ENCODE measurements at regions not wholly inside any gene's neighbourhood (a gene's known extent, or its start where the extent isn't known, plus 50 kb on each side); places are given as distances from the start of the nearest gene placed in this dataset.
"Not testable (repeated sequence)": the region's sequence is repeated elsewhere in the genome, so short reads cannot be mapped to it uniquely, and the experiment has no call there.

GRCh38 chr4:130037866-130038265 lies 941.9 kb downstream of the C4orf33 start:
- FAIRE-seq; H3K9me3 ChIP-seq; CTCF ChIA-PET; H3K4me3 ChIP-seq; H3K4me2 ChIP-seq; POLR2A ChIA-PET; DNase-seq (ENCODE audit: low read depth in 1 of 2, low spot score in 1 of 2); ATAC-seq; H3K4me1 ChIP-seq; H3K27ac ChIP-seq: not testable (repeated sequence)
- 72% methylated on average over 8 of the region's 13 CpGs for WGBS (ENCODE audit: missing lambda C conversion rate)

DNA sequence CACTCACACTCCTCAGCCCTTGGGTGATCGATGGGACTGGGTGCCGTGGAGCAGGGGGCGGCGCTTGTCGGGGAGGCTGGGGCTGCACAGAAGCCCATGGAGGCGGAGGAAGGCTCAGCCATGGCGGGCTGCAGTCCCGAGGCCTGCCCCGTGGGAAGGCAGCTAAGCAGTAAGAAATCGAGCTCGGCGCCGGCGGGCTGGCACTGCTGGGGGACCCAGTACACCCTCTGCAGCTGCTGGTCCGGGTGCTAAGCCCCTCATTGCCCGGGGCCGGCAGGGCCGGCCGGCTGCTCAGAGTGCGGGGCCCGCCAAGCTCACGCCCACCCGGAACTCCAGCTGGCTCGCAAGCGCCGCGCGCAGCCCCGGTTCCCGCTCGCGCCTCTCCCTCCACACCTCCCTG lies 942.6 kb downstream of the C4orf33 start:
- POLR2A ChIA-PET; DNase-seq (ENCODE audit: low read depth in 1 of 2, low spot score in 1 of 2); H3K27ac ChIP-seq; H3K4me2 ChIP-seq; H3K4me3 ChIP-seq; H3K4me1 ChIP-seq; H3K9me3 ChIP-seq; CTCF ChIA-PET; FAIRE-seq; ATAC-seq: not testable (repeated sequence)
- WGBS (ENCODE audit: missing lambda C conversion rate): no CpG with 5 or more reads among the region's 32 CpGs

DNA sequence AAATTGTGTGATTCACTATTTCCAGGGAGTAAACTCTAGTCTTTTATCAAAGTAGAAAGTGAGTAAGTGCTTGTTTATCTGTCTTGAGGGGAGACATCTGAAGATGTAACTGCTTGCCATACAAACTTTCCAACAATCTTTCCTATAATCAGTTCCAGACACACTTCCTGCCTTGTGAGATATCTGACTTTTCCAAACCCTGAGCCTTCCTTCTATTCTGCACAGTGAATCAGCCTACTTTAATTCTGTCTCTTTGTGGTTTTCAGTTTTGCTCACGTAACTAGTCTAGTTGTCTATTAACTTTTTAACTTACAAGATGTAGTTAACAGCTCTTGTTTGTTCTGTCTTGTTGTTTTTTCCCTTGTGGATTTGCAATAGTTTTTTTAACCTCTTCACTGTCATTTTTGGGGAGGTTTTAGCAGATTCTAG lies 947.8 kb downstream of the C4orf33 start:
- Histone ChIP-seq H3K27ac (no peak overlapping the region), H3K4me1 (0 out of 3 replicates have a peak, but pooled peaks cover 7% of the 10 kb centered on the region), H3K4me2 (peak overlapping the region; percentile 47; the same call in 2 of the 3 replicates), H3K9me3 (no peaks in the 10 kb centered on the region), H3K4me3 (no peak overlapping the region)
- TF ChIP-seq EHF (CRISPR knock-in tag; IDR thresholded peaks at IDR 0.05) (no peak), HOXA7 (CRISPR knock-in tag; IDR thresholded peaks at IDR 0.05) (no peak), MYC (IDR thresholded peaks at IDR 0.05; ENCODE audit: borderline replicate concordance, low read length) (no peak), MAFK (IDR thresholded peaks at IDR 0.05; ENCODE audit: partially characterized antibody) (no peak), EP300 (IDR thresholded peaks at IDR 0.05) (no peak), FOSB (CRISPR knock-in tag; IDR thresholded peaks at IDR 0.05) (no peak), PHF8 (IDR thresholded peaks at IDR 0.05; ENCODE audit: borderline replicate concordance, low read depth) (no peak), HDAC2 (IDR thresholded peaks at IDR 0.05) (no peak), USF2 (IDR thresholded peaks at IDR 0.05) (no peak), NPAS2 (CRISPR knock-in tag; IDR thresholded peaks at IDR 0.05; ENCODE audit: borderline replicate concordance) (no peak), ZFP36 (IDR thresholded peaks at IDR 0.05; ENCODE audit: borderline replicate concordance, partially characterized antibody) (no peak), JUN (IDR thresholded peaks at IDR 0.05) (no peak), SMC3 (IDR thresholded peaks at IDR 0.05) (no peak)
- TF ChIP-seq, protein P1, sequence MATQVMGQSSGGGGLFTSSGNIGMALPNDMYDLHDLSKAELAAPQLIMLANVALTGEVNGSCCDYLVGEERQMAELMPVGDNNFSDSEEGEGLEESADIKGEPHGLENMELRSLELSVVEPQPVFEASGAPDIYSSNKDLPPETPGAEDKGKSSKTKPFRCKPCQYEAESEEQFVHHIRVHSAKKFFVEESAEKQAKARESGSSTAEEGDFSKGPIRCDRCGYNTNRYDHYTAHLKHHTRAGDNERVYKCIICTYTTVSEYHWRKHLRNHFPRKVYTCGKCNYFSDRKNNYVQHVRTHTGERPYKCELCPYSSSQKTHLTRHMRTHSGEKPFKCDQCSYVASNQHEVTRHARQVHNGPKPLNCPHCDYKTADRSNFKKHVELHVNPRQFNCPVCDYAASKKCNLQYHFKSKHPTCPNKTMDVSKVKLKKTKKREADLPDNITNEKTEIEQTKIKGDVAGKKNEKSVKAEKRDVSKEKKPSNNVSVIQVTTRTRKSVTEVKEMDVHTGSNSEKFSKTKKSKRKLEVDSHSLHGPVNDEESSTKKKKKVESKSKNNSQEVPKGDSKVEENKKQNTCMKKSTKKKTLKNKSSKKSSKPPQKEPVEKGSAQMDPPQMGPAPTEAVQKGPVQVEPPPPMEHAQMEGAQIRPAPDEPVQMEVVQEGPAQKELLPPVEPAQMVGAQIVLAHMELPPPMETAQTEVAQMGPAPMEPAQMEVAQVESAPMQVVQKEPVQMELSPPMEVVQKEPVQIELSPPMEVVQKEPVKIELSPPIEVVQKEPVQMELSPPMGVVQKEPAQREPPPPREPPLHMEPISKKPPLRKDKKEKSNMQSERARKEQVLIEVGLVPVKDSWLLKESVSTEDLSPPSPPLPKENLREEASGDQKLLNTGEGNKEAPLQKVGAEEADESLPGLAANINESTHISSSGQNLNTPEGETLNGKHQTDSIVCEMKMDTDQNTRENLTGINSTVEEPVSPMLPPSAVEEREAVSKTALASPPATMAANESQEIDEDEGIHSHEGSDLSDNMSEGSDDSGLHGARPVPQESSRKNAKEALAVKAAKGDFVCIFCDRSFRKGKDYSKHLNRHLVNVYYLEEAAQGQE (IDR thresholded peaks at IDR 0.05): no peak
- ATAC-seq: no peak
- CTCF ChIA-PET: no interaction called here
- 11% methylated on average over 1 of the region's 1 CpG for WGBS (ENCODE audit: missing lambda C conversion rate)
- POLR2A ChIA-PET: no interaction called here
- no peak for FAIRE-seq
- DNase-seq (ENCODE audit: low read depth in 1 of 2, low spot score in 1 of 2): peak in 1 of 2 experiments; percentile 43

DNA sequence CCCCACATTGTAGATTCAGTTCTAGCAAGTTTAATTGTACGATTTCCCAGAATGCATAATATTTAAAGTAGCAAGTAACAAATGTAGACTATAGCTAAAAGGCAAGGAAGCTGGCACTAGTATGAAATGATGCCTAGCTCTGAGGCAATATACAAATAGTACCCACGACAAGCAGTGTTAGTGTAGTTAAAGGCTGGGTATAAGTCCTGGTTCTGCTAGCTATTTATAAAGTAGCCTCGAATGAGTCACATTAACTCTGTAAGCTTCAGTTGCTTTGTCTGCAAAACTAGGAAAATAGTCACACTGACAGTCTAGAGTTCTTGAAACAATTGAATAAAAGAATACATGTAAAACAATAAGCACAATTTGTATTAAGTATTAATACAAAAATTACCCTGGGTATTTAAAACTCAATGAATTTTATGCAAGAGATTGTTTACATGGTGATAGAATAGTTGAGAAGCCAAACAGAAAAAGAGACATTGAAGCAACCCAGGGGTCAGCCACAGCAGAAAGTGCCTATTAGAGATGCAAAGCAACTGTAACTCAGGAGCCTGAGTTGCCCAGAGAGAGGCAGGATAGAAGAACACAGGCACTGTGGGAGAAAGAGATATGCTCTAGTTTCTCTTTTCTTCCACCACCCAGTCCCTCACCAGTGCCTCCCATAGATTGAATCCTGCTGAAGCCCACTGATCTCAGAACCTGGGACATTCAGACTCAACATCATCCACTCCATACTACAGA lies 949.0 kb downstream of the C4orf33 start:
- TF ChIP-seq KDM5A (IDR thresholded peaks at IDR 0.05) (no peak), ELK1 (IDR thresholded peaks at IDR 0.05; ENCODE audit: low read depth, low read length) (no peak), CBX2 (IDR thresholded peaks at IDR 0.05; ENCODE audit: borderline replicate concordance, low read depth) (no peak), HES2 (IDR thresholded peaks at IDR 0.05) (no peak), RARB (CRISPR knock-in tag; IDR thresholded peaks at IDR 0.05) (no peak), CEBPB (IDR thresholded peaks at IDR 0.05) (no peak), ZC3H11A (IDR thresholded peaks at IDR 0.05) (no peak), EHMT2 (IDR thresholded peaks at IDR 0.05; ENCODE audit: low read depth) (no peak), MAZ (IDR thresholded peaks at IDR 0.05; ENCODE audit: borderline replicate concordance, low read depth, low read length) (no peak), ZFP36 (IDR thresholded peaks at IDR 0.05; ENCODE audit: borderline replicate concordance, partially characterized antibody) (no peak), HOXB13 (CRISPR knock-in tag; IDR thresholded peaks at IDR 0.05; ENCODE audit: low read depth) (no peak), PHF8 (IDR thresholded peaks at IDR 0.05; ENCODE audit: borderline replicate concordance, low read depth) (no peak), HEYL (CRISPR knock-in tag; IDR thresholded peaks at IDR 0.05) (no peak)
- Histone ChIP-seq H3K9me3 (no peaks in the 10 kb centered on the region), H3K4me3 (no peak overlapping the region), H3K4me1 (0 out of 3 replicates have a peak, but pooled peaks cover 7% of the 10 kb centered on the region), H3K4me2 (no peak overlapping the region), H3K27ac (no peak overlapping the region)
- ChIA-PET CTCF (no interaction called here), POLR2A (no interaction called here)
- no peak for DNase-seq (ENCODE audit: low read depth in 1 of 2, low spot score in 1 of 2)
- ATAC-seq: no peak
- no peak for FAIRE-seq
- WGBS (ENCODE audit: missing lambda C conversion rate): 8% methylated on average over 3 of the region's 3 CpGs

All from A549 (cell line).